Pancreas (tissue), 10 donors: ENCODE measurements at regions not wholly inside any gene's neighbourhood (a gene's known extent, or its start where the extent isn't known, plus 50 kb on each side); places are given as distances from the start of the nearest gene placed in this dataset.

ENCODE experiments used
- ATAC-seq, 4 donors: fragments of 200-7000 bp; cut with Tn5 transposase; one replicate each; pipeline versions ENCODE4 v1.8.0 to v1.9.1; 2020; ENCODE audit warnings: mild to moderate bottlenecking in 4 of 4, moderate library complexity in 4 of 4
- DNase-seq, 6 donors: peaks; one replicate each; pipeline ENCODE4 v3.0.0-alpha.2; 2020
- FAIRE-seq: peaks from 2 replicates; lab custom pipeline; 2012; peaks lifted over from hg19 to GRCh38; lab: Jason Lieb, UNC
- H3K27ac ChIP-seq, 4 donors: fragments of 200-600 bp; sonication (generic); 1 replicate in 3 of 4; 2 replicates in 1 of 4; pipeline versions ENCODE4 v1.5.0 to v1.8.0; 2020
- H3K27me3 ChIP-seq, 4 donors: fragments of 200-600 bp; one replicate each; pipeline ENCODE4 v1.8.0; 2021
- H3K36me3 ChIP-seq, 3 donors: fragments of 200-600 bp; sonication (generic) in 1 of 3; one replicate each; pipeline versions ENCODE4 v1.5.0 to v1.8.0; 2020 to 2021
- H3K4me1 ChIP-seq, 3 donors: fragments of 200-600 bp; one replicate each; pipeline ENCODE4 v1.8.0; 2021
- H3K4me3 ChIP-seq, 4 donors: fragments of 200-600 bp; sonication (generic) in 2 of 4; one replicate each; pipeline versions ENCODE4 v1.5.0 to v1.8.0; 2020 to 2021
- H3K9me3 ChIP-seq, 4 donors: fragments of 200-600 bp; one replicate each; pipeline ENCODE4 v1.8.0; 2021
- WGBS, 2 donors: extraction: QIAGEN DNeasy Blood & Tissue Kit; methylation state at CpG; one replicate each; pipeline ENCODE4 v1.1.7; 2013; 5-methylcytosine and 5-hydroxymethylcytosine counted together
- intact Hi-C, 3 donors: fragments of 100-400 bp; cut with DNase I; formaldehyde crosslinking; loops; one replicate each; pipeline versions ENCODE4 v1.11.1 to v1.14.2; 2022
- TF ChIP-seq, protein P1 (sequence below), 4 donors: fragments of 200-600 bp; sonication (generic) in 3 of 4; IDR thresholded peaks; one replicate each; pipeline versions ENCODE4 v1.5.0 to v1.8.0; 2021; ENCODE audit warnings: antibody characterized with exemption in 4 of 4
- donor health status: healthy with polysubstance abuse.
- donor health status: DM: no; HTN: no; CAD: no; lungs with moderate emphysema.
- donor health status: DM: no; HTN: no; CAD: no.
- donor health status: control.
- donor health status: control.
- donor health status: Bipolar disorder and iron deficiency.
- donor health status: DM: yes; HTN: yes; CAD: no.
- donor health status: DM: no; HTN: no; CAD: no.
- donor health status: DM: no; HTN: no; CAD: no.
- donor health status: DM: yes; HTN: yes; CAD: no.

DNA sequence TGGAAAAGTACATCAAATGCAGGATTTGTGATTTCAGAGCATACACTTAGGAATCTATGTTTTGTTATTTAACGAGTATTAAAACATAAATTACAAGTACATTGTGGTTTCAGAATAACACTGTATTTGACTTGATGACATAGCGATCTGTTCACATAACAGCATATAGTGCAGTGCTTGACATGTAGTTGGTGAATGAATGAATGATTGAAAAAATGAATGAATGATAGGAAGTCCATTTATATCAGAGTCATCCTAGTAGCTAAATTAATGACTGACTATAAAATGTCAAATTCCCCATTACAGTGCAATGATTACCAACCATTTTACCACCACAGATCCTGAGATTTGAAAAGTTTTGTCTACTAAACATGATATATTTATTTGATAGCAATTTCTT is 114.6 kb upstream of the FAT1 start:
- FAIRE-seq (no peak), DNase-seq (no peak), ATAC-seq (no peak)
- Histone ChIP-seq H3K4me1 (no peaks in the 10 kb centered on the region), H3K9me3 (no peaks in the 10 kb centered on the region), H3K27me3 (no peaks in the 10 kb centered on the region), H3K27ac (no peak overlapping the region), H3K4me3 (no peak overlapping the region), H3K36me3 (no peaks in the 10 kb centered on the region)
- intact Hi-C loops, result no loop called here
- TF ChIP-seq, protein P1, sequence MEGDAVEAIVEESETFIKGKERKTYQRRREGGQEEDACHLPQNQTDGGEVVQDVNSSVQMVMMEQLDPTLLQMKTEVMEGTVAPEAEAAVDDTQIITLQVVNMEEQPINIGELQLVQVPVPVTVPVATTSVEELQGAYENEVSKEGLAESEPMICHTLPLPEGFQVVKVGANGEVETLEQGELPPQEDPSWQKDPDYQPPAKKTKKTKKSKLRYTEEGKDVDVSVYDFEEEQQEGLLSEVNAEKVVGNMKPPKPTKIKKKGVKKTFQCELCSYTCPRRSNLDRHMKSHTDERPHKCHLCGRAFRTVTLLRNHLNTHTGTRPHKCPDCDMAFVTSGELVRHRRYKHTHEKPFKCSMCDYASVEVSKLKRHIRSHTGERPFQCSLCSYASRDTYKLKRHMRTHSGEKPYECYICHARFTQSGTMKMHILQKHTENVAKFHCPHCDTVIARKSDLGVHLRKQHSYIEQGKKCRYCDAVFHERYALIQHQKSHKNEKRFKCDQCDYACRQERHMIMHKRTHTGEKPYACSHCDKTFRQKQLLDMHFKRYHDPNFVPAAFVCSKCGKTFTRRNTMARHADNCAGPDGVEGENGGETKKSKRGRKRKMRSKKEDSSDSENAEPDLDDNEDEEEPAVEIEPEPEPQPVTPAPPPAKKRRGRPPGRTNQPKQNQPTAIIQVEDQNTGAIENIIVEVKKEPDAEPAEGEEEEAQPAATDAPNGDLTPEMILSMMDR (IDR thresholded peaks at IDR 0.05), result no peak
- 93 to 99% methylated on average over 2 of the region's 2 CpGs for WGBS, 2 donors

DNA sequence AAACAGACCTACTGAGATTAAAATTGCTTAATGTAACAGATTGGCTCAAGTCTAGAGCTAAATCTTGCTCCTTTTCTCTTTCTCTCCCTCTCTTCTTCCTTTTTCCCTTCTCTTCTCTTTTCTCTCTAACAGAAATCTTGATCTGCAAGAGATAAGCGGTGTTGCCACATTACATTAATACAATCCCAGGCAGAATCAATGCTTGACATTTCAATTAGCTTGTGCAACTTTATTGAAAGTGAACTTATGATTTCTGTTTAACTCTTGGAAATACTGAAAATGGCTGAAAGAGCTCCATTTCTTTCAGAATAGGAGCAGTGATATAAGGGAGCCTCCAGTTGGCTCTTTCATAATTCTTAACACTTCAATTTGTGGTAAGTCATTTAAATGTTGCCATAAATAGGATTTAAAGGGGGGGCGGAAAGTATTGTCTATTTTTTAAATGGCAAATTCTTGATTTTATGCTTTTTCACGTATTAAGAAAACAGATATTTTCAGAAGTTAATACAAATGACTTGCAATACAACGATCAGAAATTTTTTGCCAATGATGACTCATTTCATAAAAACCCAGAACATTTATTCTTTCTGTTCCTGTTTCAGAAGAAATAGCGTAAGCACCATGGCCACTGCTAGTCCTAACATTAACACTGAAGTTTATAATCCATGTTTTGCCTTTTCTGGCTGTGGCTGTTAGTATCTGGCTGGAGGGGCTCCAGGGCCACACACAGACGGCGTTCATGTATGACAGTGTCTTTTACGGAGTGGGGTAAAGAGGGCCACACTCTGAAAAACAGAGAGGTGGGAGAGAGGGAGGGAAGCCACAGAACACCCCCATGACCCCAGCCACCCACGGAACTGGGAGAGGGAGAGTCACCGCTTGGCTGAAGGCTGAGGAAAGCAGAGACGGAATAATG is 115.7 kb upstream of the FAT1 start:
- no peak overlapping the region for H3K4me3 ChIP-seq
- H3K27ac ChIP-seq, result peak overlapping the region in 1 of 4 donors; percentile 50
- intact Hi-C loops, result no loop called here
- FAIRE-seq (no peak), DNase-seq (peak in 1 of 6 donors; percentile 20), ATAC-seq (peak in 3 of 4 donors; percentile 27 to 53 (median 53))
- peaks cover 0 to 5% (median under 1%) of the 10 kb centered on the region in 3 donors for H3K4me1 ChIP-seq
- H3K9me3 ChIP-seq, result no peaks in the 10 kb centered on the region
- TF ChIP-seq, protein P1 (IDR thresholded peaks at IDR 0.05), result no peak
- no peaks in the 10 kb centered on the region for H3K36me3 ChIP-seq
- WGBS, 2 donors, result 82 to 90% methylated on average over 11 of the region's 11 CpGs
- no peaks in the 10 kb centered on the region for H3K27me3 ChIP-seq

DNA sequence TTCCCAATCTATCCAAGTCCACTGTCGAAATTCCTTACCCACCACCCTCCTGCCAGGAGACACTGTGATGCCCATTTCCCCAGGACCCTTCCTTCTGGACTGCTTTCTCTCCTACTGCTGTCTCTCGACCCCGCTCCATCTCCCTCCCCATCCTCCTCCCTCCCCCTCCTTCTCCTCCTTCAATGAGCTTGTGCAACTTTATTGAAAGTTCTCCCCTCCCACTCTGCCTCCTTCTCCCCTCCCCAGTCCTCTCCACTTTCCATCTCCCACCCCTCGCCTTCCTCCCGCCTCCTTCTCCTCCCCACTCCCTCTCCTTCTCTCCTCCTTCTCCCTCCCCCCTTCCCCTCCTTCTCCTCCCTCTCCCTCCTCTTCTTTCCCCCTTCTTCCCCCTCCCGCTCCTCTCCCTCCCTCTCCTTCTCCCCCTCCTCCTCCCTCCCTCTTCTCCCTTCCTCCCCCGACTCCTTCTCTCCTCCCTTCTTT is 116.6 kb upstream of the FAT1 start:
- DNase-seq (peak in 2 of 6 donors; percentile 4 to 25), ATAC-seq (peak in 3 of 4 donors; percentile 10 to 36 (median 34)), FAIRE-seq (no peak)
- no peaks in the 10 kb centered on the region for H3K36me3 ChIP-seq
- no peaks in the 10 kb centered on the region for H3K27me3 ChIP-seq
- intact Hi-C loops, result no loop called here
- WGBS, 2 donors, result 83 to 85% methylated on average over 7 of the region's 7 CpGs
- no peaks in the 10 kb centered on the region for H3K9me3 ChIP-seq
- no peak overlapping the region for H3K4me3 ChIP-seq
- peaks cover 0 to 14% (median 8%) of the 10 kb centered on the region in 3 donors for H3K4me1 ChIP-seq
- TF ChIP-seq, protein P1 (IDR thresholded peaks at IDR 0.05), result no peak
- H3K27ac ChIP-seq, result peak overlapping the region in 1 of 4 donors; percentile 50

DNA sequence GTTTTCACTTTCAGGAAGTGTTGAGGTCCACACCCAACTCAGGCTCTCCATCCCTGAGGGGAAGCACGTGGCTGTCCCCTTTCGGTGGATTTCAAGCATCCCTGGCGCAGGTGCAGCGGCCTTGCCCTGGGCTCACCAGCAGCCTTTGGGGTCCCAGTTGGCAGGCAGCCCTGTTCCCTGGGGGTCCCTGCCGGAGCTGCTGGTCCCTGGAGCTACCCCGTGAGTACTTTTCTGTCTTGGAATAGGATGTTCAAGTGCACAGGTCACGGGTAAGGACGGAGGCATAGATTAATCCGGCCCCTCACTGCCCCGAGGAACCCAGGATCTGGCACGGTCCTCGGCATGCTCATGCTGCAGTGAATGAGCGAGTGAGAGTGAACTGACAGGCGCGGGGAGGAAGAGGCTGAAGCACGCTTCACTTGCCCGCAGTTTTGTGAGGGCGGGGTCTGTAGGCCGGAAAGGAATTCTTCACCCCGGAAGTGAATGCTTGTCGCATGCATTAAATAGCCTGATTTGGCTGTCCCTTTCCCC is 117.2 kb upstream of the FAT1 start:
- FAIRE-seq (no peak), DNase-seq (no peak), ATAC-seq (no peak)
- H3K4me3 ChIP-seq, result no peak overlapping the region
- H3K27me3 ChIP-seq, result no peaks in the 10 kb centered on the region
- H3K36me3 ChIP-seq, result no peaks in the 10 kb centered on the region
- intact Hi-C loops, result no loop called here
- 87 to 88% methylated on average over 21 of the region's 21 CpGs for WGBS, 2 donors
- TF ChIP-seq, protein P1 (IDR thresholded peaks at IDR 0.05), result no peak
- peaks cover 0 to 16% (median 8%) of the 10 kb centered on the region in 3 donors for H3K4me1 ChIP-seq
- no peaks in the 10 kb centered on the region for H3K9me3 ChIP-seq
- no peak overlapping the region for H3K27ac ChIP-seq
